GM19025 (cell line): ENCODE measurements at regions not wholly inside any gene's neighbourhood (a gene's known extent, or its start where the extent isn't known, plus 50 kb on each side); places are given as distances from the start of the nearest gene placed in this dataset.

Source experiments
- ATAC-seq: cut with Tn5 transposase; IDR thresholded peaks from one replicate; pipeline ENCODE4 v1.9.1; 2021; ENCODE audit warnings: mild to moderate bottlenecking, low read depth, moderate library complexity; ENCODE audit not compliant: unreplicated experiment

- ATAC-seq = no peak
Measured at GRCh38 chr4:157574606-157575005, 354.1 kb downstream of the GRIA2 start.

DNA sequence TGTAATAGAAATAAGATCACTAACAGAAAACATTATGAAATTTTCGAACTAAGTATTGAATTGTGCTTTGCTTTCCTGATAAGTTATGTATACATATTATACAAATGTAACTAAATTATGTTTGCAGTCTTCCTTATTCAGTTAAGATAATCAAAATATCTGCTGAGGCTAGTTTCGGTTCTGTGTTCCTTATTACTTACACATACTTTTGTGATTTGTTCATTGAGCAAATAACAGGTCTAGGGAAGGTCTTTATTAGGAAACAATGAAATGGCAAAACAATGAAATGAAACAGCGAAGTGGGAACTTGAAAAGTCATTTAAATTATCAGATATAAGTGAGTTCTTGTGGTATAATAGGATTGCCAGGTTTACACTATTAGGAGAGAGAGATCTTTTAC, 352.4 kb downstream of the GRIA2 start:
- ATAC-seq = no peak

GRCh38 chr4:157572284-157572683, 351.8 kb downstream of the GRIA2 start:
- no peak for ATAC-seq

DNA sequence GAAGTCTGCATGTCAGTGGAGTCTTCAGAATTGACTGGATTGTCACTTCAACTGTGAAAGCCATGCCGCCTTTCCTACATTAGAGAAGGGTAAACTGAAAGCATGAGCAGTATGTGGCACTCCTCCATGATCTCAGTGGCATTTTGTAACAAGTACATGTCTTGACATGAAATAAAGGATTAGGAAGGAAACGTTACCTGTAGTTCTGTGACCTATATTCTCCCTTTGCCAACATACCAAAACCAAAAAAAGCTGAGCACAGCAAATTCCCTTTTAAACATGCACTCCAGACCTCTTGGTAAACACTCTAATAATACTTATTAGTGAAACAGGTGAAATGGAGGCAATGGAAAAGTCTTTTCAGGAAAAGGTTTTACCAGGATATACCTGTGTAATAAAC, 344.2 kb downstream of the GRIA2 start:
- ATAC-seq = no peak

DNA sequence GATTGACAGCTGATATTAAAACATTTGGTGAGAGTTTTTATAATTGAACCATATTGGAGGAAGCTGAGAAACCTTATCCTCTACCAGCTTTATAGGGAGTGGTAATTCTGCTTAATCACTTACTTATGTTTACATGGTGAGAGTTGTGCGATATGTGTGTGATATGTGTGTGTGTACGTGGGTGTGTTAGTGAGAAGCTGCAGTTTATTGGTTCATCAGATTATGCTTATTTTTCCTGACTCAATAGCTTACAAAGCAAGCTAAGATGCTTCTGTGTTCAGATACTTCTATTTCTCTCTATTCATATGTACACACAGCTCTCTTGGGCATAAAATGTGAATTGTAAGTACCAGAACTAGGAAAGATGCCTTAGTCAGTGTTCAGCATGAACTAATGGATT, 343.7 kb downstream of the GRIA2 start:
- no peak for ATAC-seq

- no peak for ATAC-seq
Measured at GRCh38 chr4:157558016-157558415, 337.5 kb downstream of the GRIA2 start.

GRCh38 chr4:157550028-157550427, 329.5 kb downstream of the GRIA2 start:
- ATAC-seq = no peak

- ATAC-seq = no peak
Measured at GRCh38 chr4:157527954-157528353, 307.4 kb downstream of the GRIA2 start.

DNA sequence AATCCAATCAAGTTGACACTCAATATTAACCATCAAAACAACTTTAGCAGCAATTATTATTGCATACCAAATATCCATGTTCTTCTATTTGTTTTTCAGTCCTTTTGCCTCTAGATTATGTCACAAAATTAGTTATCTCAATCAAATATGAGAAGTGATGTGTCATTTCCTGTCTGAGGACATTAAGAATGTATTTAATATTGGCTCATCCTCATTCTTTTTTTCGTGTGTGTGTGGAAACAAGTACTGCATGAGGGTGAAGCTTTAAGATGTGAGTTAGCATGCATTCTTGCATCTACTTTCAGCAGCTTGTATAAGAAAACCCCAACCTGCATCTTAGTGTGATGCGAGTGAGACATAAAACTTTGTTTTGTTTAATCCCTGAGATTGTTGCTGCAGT, 301.4 kb downstream of the GRIA2 start:
- no peak for ATAC-seq

DNA sequence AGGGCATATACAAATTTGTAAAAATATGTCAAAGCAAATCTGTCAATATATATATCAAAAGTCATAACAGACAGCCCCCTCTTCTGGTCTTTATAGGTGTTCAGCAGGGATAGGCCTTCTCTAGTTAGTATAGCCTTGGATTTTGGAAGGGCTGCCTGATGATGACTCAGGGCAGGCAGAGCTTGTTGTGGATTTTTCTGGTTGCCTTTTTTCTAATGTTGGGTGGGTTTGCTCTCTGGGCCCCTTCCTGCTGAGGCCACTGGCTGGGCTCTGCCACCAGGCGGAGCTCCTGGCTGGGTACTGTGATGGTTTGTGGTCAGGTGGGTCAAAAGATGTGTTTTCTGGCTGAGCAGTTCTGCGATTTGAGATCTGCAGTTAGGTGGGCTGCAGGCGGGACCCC, 294.2 kb downstream of the GRIA2 start:
- ATAC-seq = no peak

GRCh38 chr4:157509341-157509740, 288.8 kb downstream of the GRIA2 start:
- ATAC-seq = no peak

- no peak for ATAC-seq
Measured at GRCh38 chr4:157502656-157503055, 282.1 kb downstream of the GRIA2 start.

DNA sequence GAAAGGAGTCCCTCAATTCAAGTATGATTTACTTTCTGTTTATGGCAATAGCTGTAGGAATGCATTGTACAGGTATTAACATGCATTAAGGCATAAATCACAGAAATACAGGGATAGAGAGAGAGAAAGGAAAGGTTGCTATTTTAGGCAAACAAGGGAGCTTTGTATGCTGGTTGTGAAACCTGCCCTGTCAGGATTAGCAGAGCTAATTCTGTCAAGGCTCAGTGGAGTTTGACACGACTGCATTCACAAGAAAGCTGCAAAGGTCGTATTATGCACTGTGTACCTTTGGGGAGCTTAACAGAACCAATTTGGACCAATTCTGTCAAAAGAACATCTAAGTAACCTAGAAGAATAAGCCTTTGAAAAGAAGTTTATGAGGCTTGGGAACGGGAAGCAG, 239.3 kb downstream of the GRIA2 start:
- no peak for ATAC-seq

GRCh38 chr4:157447195-157447594, 226.7 kb downstream of the GRIA2 start:
- ATAC-seq = no peak

DNA sequence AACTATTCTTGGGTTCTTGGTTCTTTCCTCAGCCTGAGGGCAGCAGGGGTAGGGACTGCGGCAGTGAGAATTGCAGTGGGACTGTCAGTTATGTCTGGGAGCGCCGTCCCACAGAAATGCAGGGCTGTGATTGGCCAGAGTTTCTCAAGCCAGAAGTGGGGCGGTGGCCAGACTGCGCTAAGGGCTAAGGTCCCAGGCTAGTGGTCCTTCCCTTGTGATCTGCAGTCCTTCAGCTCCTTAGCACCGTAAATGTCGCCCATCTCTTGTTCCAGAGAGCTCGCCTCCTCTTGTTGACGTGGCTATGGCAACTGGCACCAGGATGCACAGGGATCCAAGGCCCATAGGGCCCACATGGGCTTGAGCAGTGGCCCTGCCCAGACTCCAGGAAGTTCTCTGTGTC, 223.5 kb downstream of the GRIA2 start:
- ATAC-seq = no peak

DNA sequence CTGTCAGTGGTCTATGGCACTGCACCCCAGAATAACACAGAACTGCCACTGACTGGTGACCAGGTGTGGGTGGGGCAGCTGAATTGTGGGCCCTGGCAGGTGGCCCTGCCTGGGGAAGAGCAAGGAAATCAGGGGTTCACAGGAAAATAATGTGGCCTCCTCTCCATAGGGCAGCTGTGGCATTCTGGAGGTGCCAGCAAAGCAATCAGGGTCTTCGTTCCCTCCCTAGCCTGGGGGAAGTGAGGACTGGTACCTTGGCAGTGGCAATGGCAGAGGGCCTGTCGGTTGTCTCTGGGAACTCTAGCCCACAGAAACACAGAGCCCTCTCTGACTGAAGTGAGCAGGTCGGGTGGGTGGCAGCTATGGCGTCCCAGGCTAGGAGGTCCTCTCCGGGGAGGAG, 223.0 kb downstream of the GRIA2 start:
- no peak for ATAC-seq

GRCh38 chr4:157425897-157426296, 205.4 kb downstream of the GRIA2 start:
- no peak for ATAC-seq

- no peak for ATAC-seq
Measured at GRCh38 chr4:157423526-157424020, 203.0 kb downstream of the GRIA2 start.

- no peak for ATAC-seq
Measured at GRCh38 chr4:157421365-157421764, 200.8 kb downstream of the GRIA2 start.
